GM21528 (cell line): ENCODE measurements at regions not wholly inside any gene's neighbourhood (a gene's known extent, or its start where the extent isn't known, plus 50 kb on each side); places are given as distances from the start of the nearest gene placed in this dataset.

ENCODE experiments used
- ATAC-seq: cut with Tn5 transposase; IDR thresholded peaks from one replicate; pipeline ENCODE4 v1.9.1; 2021; ENCODE audit warnings: mild to moderate bottlenecking, moderate library complexity; ENCODE audit not compliant: unreplicated experiment, low FRiP score

DNA sequence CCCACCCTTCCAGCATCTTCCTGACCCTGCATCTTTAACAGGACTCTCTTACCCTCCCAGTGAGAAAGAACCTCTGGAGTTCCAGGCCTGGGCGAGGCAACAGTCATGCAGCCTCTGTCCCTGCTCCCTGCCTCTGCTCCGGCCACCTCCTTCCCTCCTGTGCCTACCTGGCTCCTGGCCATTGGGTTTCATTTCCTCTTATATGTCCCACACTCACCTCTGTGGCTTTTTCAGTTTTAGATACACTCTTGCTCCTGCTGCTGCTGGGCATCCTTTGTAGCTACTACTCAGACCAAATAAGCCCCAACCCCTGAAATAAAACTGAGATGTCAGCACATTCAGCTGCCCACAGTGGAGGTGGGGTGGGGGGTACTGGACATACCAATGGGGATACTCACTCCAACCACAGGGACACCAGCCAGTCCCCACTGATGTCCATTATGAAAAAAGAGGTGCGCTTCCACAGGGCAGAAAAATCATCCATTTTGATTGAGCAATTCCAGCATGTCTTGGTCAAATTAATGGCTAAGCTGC lies 99.1 kb upstream of the NRXN3 start:
- ATAC-seq = no peak

- ATAC-seq = no peak
Observed at GRCh38 chr14:78073028-78073427, 97.1 kb upstream of the NRXN3 start.

DNA sequence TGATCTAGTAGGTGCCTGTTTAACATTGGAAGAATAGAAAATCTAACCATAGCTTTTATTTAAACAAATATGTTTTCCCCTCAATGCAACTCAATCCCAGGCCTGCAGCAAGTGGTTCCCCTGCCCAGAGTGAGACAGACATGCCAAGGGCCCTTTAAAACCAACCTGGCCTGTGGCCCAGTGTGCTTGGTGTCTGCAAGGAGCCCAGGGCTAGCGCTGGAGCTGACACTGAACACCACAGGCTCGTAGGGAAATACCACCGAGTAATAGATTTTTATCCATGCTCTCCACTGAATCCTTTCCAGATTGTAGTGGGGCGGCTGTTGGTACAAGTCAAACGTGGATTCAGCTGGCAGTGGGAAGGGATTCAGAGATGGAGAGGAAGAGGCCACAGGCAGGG lies 95.6 kb upstream of the NRXN3 start:
- ATAC-seq = no peak

- no peak for ATAC-seq
Observed at GRCh38 chr14:78075033-78075432, 95.1 kb upstream of the NRXN3 start.

DNA sequence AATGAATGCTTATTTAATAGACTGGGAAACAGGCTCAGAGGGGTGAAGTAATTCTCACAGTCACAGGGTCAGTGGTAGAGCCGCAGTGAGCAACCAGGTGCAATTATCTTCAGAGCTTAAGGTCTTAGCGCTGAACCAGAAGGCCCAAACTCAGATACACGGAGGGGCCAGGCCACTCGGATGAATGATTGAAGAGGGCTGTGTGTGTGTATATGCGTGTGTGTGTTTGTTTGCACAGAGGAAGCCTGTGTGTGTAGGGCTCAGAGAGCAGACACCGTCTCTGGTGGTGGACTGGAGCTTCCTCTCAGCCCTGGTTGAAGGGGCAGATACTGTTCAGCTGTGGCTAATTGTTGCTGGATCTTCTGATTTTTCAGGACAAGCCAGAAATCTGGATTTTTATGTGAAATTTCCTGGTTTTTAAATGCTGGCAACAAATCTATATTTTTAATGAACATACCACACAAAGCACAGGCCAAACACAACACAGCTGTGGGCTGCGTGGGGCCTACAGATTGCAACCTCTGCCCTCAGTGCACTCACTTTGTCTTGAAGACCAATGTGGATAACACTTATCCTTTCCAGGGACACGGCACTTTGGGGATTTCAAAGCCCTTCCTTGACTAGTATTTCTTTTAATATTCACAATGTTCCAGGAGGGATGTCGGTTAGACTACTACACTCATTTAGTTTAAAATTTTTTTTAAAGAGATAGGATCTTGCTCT lies 94.5 kb upstream of the NRXN3 start:
- no peak for ATAC-seq

DNA sequence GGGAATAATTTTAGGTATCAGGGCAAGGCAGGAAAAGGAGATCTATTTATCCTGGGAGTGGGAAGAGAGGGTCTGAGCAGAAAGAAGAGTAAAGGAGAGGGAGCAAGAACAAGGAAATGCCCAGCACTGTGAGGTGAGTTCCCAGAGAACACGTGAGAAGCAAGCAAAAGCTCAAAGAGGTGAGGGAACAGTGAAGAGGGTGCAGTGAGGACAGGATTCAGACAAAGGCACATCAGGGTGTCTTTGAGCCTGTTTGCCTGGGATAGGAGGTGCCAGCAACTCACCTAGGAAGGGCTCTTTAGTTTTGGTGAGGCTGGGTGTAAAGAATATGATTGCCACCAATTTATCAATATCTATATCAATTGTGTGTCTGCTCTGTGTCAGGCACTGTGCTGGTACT lies 88.9 kb upstream of the NRXN3 start:
- no peak for ATAC-seq

GRCh38 chr14:78083837-78084236 lies 86.3 kb upstream of the NRXN3 start:
- no peak for ATAC-seq

GRCh38 chr14:78086342-78086741 lies 83.8 kb upstream of the NRXN3 start:
- ATAC-seq = no peak

- ATAC-seq = no peak
Observed at GRCh38 chr14:78088916-78089315, 81.3 kb upstream of the NRXN3 start.

- no peak for ATAC-seq
Observed at GRCh38 chr14:78090864-78091263, 79.3 kb upstream of the NRXN3 start.

GRCh38 chr14:78091361-78091760 lies 78.8 kb upstream of the NRXN3 start:
- no peak for ATAC-seq

- no peak for ATAC-seq
Observed at GRCh38 chr14:78092040-78092439, 78.1 kb upstream of the NRXN3 start.

GRCh38 chr14:78103271-78103670 lies 66.9 kb upstream of the NRXN3 start:
- no peak for ATAC-seq

DNA sequence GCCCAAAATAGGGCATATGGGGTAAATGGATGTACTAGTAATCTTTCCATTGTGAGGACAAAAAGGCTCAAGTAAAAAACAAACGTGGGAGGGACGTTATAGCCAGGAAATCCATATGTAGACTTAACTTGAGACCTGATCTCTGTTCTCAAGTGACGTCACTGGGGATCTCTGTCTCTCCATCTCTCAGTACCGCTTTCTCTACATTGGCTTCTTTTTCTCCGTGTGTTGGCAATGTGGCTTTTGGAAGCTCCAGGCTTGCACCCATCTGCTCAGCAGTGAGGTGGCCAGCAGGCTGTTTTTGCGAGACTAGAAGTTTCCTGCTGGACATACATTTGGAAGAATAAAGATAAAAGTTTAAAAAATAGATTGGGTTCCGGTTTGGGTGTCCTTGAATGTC lies 66.0 kb upstream of the NRXN3 start:
- no peak for ATAC-seq

- no peak for ATAC-seq
Observed at GRCh38 chr14:78104655-78105054, 65.5 kb upstream of the NRXN3 start.

DNA sequence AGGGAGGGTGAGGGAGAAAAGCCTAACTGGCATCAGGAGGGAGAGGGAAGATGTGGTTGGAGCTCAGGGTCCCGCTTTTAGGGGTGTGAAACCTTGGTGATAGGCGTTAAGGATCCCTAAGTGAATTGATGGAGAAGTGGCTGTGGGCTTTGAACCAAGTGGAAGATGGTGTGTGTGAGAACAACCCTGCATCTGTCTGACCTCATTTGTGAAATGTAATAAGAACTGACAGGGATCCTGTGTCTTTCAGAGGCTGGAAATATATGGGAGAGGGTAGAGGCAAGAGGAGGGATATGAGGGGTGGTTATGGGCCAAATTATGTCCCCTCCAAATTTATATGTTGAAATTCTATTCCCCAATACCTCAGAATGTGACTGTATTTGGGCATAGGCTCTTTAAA lies 63.8 kb upstream of the NRXN3 start:
- ATAC-seq = no peak

- ATAC-seq = no peak
Observed at GRCh38 chr14:78107166-78107565, 63.0 kb upstream of the NRXN3 start.

DNA sequence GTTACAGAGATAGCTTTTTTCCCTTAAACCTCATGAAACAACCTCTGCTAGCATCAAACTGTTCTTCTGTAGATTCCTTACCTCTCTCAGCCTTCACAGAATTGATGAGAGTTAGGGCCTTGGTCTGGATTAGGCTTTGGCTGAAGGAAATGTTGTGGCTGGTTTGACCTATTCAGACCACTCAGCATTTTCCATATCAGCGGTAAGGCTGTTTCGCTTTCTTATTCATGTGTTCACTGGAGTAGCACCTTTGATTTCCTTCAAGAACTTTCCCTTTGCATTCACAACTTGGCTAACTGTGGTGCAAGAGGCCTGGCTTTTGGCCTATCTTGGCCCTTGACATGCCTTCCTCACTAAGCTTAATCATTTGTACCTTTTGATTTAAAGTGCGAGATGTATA lies 50.7 kb upstream of the NRXN3 start:
- ATAC-seq = no peak
